ENCODE measurements at regions not wholly inside any gene's neighbourhood (a gene's known extent, or its start where the extent isn't known, plus 50 kb on each side); places are given as distances from the start of the nearest gene placed in this dataset.

- TF ChIP-seq, protein P1, sequence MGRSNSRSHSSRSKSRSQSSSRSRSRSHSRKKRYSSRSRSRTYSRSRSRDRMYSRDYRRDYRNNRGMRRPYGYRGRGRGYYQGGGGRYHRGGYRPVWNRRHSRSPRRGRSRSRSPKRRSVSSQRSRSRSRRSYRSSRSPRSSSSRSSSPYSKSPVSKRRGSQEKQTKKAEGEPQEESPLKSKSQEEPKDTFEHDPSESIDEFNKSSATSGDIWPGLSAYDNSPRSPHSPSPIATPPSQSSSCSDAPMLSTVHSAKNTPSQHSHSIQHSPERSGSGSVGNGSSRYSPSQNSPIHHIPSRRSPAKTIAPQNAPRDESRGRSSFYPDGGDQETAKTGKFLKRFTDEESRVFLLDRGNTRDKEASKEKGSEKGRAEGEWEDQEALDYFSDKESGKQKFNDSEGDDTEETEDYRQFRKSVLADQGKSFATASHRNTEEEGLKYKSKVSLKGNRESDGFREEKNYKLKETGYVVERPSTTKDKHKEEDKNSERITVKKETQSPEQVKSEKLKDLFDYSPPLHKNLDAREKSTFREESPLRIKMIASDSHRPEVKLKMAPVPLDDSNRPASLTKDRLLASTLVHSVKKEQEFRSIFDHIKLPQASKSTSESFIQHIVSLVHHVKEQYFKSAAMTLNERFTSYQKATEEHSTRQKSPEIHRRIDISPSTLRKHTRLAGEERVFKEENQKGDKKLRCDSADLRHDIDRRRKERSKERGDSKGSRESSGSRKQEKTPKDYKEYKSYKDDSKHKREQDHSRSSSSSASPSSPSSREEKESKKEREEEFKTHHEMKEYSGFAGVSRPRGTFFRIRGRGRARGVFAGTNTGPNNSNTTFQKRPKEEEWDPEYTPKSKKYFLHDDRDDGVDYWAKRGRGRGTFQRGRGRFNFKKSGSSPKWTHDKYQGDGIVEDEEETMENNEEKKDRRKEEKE (IDR thresholded peaks at IDR 0.05): no peak
- TF ChIP-seq NBN (IDR thresholded peaks at IDR 0.05) (no peak), SMARCA5 (IDR thresholded peaks at IDR 0.05) (no peak), KLF5 (IDR thresholded peaks at IDR 0.05; ENCODE audit: partially characterized antibody) (no peak), CHD4 (IDR thresholded peaks at IDR 0.05) (no peak), ZNF384 (IDR thresholded peaks at IDR 0.05; ENCODE audit: borderline replicate concordance, low read depth, low read length) (no peak), NFYB (IDR thresholded peaks at IDR 0.05; ENCODE audit: insufficient read depth, low read depth, low read length) (no peak)
Observed at GRCh38 chr10:23505797-23506465, 67.1 kb downstream of the OTUD1 start (continued).

DNA sequence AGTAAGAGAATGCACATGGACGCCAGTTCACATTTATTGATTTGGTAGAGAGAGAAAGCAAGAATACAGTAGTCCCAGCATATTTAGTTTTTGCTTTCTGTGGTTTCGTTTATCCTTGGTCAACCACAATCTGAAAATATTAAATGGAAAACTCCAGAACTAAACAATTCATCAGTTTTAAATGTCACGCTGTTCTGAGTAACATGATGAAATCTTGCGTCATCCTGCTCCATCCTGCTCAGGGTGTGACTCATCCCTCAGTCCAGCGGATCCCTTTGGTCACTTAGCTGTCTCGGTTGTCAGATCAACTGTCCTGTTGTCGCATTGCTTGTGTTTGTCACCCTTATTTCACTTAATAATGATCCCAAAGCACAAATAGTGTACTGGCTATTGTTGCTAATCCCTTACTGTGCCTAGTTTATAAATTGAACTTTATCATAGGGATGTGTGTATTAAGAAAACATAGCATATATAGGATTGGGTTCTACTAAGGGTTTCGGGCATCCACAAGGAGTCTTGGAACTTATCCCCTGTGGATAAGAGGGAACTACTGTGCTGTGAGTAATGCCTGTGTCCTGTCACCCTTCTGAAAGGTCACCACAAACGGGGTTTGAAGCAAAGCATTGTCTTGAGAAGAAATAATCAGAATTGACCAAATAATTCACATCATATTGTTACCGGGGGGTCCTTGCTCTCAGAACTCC lies 73.6 kb downstream of the OTUD1 start:
- ATAC-seq (no peak), DNase-seq (ENCODE audit: low read depth, low spot score) (no peak), FAIRE-seq (no peak)
- H2AFZ ChIP-seq (ENCODE audit: control insufficient read depth, low read depth, low read length): no peak overlapping the region
- H3K9me3 ChIP-seq (replicated peaks; ENCODE audit: control insufficient read depth, insufficient read depth, low read length): no peaks in the 10 kb centered on the region
- no peak for TF ChIP-seq POLR2A (IDR thresholded peaks at IDR 0.05; ENCODE audit: low read depth, low read length)
- TF ChIP-seq EP300 (IDR thresholded peaks at IDR 0.05; ENCODE audit: borderline replicate concordance in 1 of 2, control insufficient read depth in 1 of 2, low read depth in 2 of 2, low read length in 2 of 2): no peak
- no peak for TF ChIP-seq CBFB (IDR thresholded peaks at IDR 0.05; ENCODE audit: low read depth)
- no peak for TF ChIP-seq LARP7 (IDR thresholded peaks at IDR 0.05)
- TF ChIP-seq CHD1 (IDR thresholded peaks at IDR 0.05; ENCODE audit: low read depth, low read length): no peak
- TF ChIP-seq, protein P2, sequence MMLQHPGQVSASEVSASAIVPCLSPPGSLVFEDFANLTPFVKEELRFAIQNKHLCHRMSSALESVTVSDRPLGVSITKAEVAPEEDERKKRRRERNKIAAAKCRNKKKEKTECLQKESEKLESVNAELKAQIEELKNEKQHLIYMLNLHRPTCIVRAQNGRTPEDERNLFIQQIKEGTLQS (IDR thresholded peaks at IDR 0.05; ENCODE audit: borderline replicate concordance, extremely low read depth, low read depth, low read length): no peak
- no peak for TF ChIP-seq ZNF217 (IDR thresholded peaks at IDR 0.05)
- no peak for TF ChIP-seq RELA (IDR thresholded peaks at IDR 0.05; ENCODE audit: borderline replicate concordance, partially characterized antibody)
- H3K4me3 ChIP-seq: no peak overlapping the region
- in situ Hi-C loops (cut with MboI): no loop called here
- no peaks in the 10 kb centered on the region for H3K27me3 ChIP-seq (replicated peaks in 1 of 2; ENCODE audit: control insufficient read depth in 2 of 2, insufficient read depth in 2 of 2, low read length in 1 of 2)
- POLR2A ChIA-PET: no interaction called here
- BruUV-seq (replicated peaks): no TSS peak
- H3K9ac ChIP-seq (ENCODE audit: control insufficient read depth, insufficient read depth, low read length): no peak overlapping the region
- intact Hi-C loops (cut with micrococcal nuclease; ENCODE audit: unreplicated experiment): no loop called here
- no peaks in the 10 kb centered on the region for H4K20me1 ChIP-seq (ENCODE audit: control insufficient read depth, insufficient read depth)
- H3K4me1 ChIP-seq (ENCODE audit: control insufficient read depth, insufficient read depth, low read length): no peaks in the 10 kb centered on the region
- RAD21 ChIA-PET (ENCODE audit: unreplicated experiment): no interaction called here
- CTCF ChIA-PET: interaction anchor here (1.1 kb wide), 1 partner anchor 198 kb away, joined by 4 read pairs; no protein-coding TSS in a partner anchor
- 45% methylated on average over 10 of the region's 10 CpGs for WGBS (ENCODE audit: insufficient coverage, insufficient replicate concordance, low lambda C conversion rate, missing lambda C conversion rate)
- H3K79me2 ChIP-seq (ENCODE audit: control insufficient read depth, insufficient read depth, low read length): no peaks in the 10 kb centered on the region
- SMC1A ChIA-PET (ENCODE audit: uncharacterized antibody, unreplicated experiment): no interaction called here
- H3K27ac ChIP-seq (ENCODE audit: control insufficient read depth, insufficient read depth): no peak overlapping the region
- H3K4me2 ChIP-seq (ENCODE audit: control insufficient read depth, insufficient read depth): no peak overlapping the region
- H3K36me3 ChIP-seq (ENCODE audit: control insufficient read depth in 2 of 2, insufficient read depth in 2 of 2, low read length in 1 of 2): no peaks in the 10 kb centered on the region

Data from GM12878 (cell line).